Eye (tissue), 1 donor: ENCODE measurements at regions not wholly inside any gene's neighbourhood (a gene's known extent, or its start where the extent isn't known, plus 50 kb on each side); places are given as distances from the start of the nearest gene placed in this dataset.
"Not testable (repeated sequence)": the region's sequence is repeated elsewhere in the genome, so short reads cannot be mapped to it uniquely, and the experiment has no call there.

Source experiments
- DNase-seq: peaks from one replicate; pipeline ENCODE4 v3.0.0-alpha.2; 2015

DNA sequence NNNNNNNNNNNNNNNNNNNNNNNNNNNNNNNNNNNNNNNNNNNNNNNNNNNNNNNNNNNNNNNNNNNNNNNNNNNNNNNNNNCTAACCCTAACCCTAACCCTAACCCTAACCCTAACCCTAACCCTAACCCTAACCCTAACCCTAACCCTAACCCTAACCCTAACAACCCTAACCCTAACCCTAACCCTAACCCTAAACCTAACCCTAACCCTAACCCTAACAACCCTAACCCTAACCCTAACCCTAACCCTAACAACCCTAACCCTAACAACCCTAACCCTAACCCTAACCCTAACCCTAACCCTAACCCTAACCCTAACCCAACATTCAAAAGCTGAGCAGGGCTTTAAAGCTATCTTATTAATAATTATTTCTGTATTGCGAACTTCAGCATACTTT is 182.5 kb upstream of the FAM20C start:
- DNase-seq: not testable (repeated sequence)

DNA sequence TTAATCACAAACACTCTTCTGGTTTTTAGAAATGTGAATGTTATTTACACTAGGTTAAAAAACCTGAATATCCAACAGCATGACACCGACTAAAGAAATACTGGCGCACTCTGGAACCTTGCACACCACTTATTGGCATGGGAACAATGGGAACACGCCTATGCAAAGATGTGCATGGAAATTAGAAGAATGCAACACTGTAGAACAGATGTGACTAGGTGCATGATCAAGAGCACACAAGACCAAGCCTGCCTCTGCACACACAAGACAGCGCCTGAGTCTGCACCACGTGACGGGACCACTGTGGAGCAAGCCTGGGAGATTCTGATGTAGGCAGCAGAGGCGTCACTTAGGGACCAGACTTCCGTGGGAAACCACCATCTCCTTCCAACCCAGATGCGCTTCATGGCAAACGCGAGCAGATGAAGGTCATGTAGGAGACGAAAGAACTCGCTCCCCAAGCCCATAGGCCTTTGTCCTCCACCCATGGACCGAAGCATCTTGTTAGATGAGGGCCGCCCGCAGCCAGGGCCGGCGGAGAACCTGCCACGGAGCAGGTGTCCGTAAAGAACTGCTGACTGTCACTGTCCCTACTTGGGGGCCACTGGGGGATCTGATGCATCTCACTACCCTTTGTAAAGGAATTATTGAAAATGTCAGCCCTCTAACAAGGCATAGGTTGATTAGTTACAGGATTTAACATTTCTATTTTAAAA is 159.6 kb upstream of the FAM20C start:
- not testable (repeated sequence) for DNase-seq

DNA sequence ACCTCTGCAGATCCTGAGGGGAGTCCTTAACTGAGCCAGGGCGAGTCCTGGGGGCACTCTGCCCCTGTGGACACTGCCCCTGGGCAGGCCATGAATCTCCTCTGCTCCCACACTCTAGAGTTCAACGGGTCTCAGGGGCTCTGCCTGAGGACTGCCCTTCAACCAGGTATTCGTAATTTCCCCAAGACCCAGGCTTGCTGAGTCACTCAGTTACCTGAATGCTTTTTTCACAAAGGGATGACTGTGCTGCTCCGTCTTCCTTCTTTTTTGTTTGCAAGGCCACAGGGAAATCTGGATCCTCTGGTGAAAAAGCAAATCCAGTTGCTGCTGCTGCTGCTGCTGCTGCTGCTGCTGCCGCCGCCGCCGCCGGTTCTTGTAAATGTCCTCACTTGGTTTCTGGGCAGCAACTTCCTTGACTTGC is 157.2 kb upstream of the FAM20C start:
- DNase-seq: not testable (repeated sequence)

DNA sequence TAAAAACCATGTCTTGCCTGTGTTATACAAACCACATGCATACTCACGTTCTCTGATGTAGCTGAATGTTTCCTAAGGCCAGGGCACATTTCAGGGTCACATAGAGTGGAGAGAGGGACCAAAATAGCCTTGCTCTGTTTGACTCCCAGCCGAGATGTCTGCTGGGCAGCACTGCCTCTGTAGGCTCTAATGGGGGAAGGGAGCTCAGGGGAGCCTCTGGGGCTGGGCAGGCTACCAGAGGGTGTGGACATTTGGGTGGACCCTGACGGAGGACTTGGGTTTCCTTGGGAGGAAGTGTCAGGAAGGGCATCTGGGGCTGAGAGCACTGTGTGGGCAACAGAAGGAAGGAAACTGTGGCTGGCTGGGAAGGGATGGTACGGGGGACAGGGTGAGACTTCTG is 155.8 kb upstream of the FAM20C start:
- DNase-seq: not testable (repeated sequence)

DNA sequence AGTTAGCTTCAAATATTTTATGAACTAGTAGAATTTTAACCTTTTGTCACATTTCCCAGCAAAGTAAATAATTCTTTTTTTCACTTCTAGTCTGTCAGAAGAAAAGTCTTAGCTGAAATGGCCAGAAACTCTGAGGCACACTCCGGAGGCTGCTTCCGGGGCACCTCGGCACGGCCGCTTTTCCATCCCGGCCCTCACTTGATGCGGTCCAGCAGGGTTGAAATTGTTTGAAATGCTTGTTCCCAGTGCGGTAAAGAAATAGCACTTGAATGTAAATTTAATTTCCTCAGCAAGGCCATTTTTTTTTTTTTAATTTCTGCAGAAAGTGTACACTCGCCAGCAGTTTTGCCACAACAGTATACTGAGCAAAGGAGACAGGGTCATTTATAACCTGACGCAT is 154.7 kb upstream of the FAM20C start:
- DNase-seq: not testable (repeated sequence)

DNA sequence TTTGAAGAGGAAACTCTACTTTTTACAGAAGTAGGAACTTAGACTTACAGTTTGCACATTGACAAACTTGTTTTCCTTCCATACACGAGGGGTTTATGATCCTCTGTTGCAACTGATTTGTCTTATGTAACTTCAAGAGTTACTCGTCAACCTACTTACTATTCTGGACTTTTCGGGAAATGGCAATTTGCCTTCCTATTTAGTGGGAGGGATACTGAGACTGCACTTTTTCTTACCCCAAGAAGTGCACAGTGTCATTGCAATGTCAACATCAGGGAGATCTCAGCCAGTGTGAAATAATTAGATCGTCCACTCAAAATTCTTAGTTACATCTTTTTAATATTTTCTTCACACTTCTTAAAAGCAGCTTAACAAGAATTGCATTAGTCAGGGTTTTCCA is 153.9 kb upstream of the FAM20C start:
- DNase-seq: not testable (repeated sequence)

DNA sequence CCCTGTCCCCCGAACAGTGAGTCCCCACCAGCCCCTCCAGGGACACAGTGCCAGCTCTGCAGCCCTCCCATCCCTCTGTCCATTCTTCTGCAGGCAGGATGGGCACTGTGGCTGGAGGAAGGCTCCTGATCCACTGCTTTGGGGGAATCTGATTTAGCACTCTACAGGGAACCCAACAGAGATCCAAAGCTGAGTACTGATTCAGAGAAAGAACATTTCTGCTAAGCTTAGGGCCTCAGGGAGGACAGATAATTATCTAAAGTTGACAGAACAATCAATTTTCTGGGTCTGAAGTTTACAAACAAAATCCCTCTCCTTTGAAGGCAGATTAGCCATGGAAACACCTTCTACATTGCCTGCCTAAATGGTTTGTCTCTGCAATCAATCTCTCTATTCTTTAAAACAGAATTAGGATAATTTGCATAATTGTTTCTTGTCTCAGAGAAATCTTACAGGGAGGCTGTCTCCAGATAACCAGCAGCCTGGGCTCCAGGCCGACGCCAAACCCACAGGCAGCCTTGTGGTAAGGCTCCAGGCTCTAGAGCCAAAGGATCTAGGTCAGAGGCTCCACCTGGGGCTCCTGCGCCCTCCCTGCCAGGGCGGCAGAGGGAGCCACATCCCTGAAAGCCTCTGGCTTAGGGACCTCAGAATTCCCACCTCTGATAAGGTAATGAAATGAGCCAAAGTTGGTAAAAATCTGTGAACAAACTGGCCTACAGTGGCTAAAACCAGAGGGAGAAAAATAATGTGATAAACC is 152.2 kb upstream of the FAM20C start:
- DNase-seq: not testable (repeated sequence)

DNA sequence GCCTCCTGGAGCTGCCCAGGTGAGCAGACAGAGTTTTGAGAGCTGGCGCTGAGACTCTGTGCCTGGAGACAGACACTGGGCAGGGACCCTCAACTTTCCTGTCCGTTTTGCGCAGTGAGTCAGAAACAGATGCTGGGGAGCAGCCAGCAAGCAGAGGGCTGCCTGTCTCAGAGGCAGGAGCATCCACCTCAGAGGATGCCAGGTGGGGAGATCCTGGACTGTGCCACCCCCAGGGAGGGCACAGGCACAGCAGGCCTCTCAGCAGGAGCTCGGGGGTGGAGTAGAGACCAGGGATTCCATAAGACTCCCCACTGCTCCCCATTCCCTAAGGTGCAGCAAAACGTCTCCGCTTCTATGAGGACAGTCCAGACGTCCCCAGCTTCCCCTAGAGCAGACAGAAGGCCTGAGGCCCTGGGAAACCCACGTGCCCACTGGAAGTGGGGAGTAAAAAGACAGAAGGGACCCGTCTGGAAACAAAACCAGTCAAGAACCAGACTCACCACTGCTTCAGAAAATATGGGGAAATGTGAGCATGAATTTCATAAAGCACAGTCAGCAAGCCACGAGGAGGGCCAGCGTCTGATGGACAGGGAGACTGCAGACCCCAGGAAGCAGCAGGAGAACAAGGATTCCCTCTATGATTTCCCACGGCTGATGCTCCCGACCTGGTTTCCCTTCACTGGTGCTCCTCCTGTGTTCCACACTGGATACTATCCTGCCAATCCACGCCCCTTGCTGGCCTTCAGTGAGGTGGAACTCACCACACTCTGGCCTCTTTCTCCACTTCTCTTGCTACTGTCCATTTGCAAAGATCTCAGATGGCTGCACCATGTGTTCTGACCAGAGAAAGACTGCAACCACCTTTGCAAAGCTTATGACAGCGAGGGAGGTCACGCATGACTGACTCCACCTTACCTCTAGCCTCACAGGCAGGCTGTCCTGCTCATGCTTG is 151.3 kb upstream of the FAM20C start:
- DNase-seq: no peak

DNA sequence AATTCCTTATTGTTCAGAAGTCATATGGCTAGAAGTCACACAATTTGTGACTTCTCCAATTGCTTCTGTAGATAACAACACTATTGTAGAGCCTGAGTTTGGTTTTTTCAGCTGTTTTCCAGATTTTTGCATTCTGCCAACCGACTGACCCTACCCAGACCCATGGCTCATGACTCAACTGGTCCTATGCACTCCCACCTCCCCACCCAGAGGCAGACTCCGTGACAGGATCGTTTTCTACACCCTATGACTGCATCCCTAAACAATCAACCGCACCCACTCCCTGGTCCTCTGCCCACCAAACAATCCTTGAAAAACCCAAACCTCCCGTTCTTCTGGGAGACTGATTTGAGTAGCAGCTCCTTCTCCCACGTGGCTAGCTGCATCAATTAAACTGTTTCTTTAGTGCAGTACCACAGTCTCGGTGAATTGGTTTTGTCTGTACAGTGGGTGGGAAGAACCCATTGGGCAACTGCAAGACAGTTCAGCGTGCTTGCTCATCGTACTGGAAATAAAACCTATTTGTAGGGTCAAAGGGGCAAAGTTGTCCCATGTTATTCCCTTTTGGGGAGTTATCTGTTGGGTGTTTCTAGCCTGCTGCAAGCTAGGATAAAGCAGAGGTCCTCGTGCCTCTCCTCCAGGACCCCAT is 150.3 kb upstream of the FAM20C start:
- no peak for DNase-seq

DNA sequence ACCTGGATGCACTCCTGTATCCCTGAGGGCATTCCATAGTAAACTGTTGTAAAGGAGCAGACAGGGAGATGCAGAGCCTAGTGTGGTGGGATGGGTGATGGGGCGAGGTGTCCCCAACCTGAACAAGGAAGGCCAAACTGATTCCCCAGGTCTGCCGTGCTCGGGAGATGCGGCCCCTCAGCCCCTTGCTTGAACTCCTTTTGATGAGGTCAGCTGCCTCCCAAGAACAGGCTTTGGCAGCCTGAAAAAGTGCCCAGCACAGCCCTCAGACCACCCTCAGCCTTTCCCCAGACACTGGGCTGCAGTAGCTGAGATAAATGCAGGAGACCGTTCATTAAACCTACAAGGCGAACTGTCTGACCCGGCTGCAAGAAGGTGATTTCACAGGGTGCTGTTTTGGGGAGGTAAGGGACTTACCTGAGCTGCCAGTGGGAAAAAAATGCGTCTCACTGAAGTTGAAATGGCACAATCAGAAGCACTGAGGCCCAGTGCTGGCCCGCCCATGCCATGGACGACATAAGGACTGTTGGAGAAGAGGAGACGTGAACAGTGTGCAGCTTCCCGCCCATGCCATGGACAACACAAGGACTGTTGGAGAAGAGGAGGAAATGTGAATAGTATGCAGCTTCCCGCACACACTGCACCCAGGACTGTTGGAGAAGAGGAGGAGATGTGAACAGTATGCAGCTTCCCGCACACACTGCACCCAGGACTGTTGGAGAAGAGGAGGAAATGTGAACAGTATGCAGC is 148.4 kb upstream of the FAM20C start:
- no peak for DNase-seq

DNA sequence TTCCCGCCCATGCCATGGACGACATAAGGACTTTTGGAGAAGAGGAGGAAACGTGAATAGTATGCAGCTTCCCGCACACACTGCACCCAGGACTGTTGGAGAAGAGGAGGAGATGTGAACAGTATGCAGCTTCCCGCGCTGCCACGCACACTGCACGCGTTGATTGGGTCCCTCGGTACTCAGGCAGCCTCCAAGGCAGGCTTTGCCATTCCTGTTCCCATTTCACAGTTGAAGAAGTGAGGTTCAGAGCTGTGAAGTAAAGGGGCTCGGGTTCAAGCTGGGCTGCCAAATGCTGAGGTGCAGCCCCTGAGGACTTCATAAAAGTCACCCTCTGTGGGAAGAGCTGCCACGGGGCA is 147.9 kb upstream of the FAM20C start:
- DNase-seq: no peak

DNA sequence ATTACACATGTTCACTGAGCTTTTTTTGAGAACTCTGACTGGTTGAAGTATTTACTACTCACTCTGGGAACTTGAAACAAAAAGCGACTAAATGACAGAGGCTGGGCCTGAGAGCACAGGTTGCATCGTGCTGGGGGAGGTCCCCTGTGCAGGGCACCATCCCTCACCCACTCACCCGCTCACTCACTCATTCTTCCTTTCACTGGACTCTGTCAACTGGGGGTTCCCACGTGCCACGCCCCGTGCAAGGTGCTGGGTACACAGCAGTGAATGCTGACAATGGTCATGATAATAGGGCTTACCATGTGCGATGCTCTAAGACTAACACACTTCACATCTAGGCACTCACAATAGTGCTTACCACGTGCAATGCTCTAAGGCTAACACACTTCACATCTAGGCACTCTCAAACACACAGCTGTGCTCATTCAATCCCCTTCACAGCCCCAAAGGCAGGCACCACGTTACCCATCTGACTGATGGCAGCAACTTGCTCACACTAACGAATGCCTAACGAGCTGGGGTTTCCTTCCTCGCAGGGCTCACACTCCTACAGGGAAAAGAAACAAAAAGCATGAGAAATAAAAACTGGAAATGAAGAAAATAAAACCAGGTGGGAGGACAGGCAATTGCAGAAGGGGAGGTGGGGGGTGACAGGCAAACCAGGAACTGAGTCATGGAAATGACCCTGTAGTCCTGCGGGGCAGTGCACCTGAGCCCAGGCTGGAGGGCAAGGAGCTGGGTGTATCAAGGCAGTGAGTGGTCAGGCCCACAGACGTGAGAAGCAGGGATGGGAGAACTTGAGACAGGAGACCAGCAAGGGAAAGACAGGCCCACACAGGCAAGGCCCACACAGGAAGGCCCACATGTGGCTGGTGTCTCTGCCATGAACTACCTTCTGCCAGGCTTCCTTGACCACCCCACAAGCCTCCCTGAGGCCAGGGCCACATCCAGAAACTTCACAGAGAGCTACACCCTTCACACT is 147.0 kb upstream of the FAM20C start:
- no peak for DNase-seq

DNA sequence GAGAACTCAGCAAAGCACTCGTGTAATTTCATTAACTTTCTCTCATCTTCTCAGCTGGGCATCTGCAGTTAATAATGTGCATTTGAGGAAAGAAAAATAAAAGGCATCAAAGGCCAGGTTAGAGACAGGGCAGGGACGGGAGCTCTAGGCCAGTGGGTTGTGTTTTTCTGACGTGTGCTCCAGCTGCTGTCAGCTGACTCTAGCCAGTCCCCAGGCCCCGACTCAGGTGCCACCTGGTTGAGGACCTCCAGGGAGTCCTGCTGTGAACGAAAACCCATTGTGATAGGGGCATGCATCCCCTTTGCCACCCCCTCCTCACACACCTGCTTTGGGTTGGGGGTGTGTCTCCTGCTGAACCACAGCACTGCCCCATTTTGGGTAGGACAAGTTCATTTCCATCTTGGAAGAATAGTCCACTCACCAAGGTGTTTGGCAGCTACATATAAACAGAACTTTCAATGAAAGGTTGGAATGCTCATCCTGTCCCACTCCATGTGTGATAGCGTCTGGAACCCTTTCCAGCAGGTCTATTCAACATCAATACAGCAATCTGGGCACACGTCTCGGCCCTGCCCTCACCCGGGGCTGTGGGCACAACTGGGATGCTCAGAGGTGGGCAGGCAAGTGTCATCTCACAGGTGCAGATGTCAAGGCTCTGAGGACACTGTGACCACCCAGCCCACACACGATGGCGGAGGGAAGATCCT is 146.1 kb upstream of the FAM20C start:
- DNase-seq: no peak

DNA sequence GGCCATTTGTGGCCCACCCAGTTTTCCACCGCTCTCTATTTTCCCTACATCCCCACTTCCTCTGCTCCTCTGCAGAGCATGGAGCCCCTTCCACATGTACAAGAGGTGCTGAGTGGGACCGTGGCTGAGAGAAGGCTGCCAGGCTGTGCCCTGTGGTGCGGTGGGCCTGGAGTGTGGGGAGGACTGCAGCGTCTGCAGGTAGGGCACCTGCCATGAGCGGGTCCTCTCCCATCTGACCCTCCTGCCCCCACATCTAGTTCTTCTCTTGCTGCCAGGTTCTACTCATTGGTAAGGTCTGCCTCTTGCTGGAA is 145.6 kb upstream of the FAM20C start:
- no peak for DNase-seq

DNA sequence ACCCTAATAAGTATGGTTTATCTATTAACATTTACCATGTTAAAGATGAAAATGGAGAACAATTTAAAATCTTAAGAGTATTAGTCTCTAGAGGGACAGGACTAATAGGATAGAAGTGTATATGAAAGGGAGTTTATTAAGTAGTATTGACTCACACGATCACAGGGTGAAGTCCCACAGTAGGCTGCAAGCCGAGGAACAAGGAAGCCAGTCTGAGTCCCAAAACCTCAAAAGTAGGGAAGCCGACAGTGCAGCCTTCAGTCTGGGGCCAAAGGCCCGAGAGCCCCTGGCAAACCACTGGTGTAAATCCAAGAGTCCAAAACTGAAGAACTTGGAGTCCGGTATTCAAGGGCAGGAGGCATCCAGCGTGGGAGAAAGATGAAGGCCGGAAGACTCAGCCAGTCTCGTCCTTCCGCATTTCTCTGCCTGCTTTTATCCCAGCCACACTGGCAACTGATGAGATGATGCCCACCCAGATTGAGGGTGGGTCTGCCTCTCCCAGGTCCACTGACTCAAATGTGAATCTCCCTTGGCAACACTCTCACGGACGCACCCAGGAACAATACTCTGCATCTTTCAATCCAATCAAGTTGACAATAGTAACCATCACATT is 140.8 kb upstream of the FAM20C start:
- no peak for DNase-seq

DNA sequence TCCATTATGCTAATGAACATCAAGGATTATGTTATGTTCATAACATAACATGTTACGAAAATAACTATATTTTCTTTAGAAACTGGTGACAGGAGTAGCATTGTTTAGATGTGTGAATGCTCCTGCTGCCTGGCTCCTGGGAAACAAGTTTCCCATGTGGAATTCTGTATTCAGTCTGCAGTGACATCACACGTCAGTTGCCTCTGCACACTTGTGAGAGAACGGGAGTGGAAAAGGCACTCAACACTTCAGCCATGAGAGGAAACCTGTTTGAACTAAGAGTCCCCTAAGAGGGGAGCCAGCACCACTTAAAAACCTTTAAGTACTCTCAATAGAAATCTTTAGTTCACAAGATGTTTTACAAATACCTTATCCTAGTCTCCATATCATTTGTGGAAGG is 140.3 kb upstream of the FAM20C start:
- no peak for DNase-seq

DNA sequence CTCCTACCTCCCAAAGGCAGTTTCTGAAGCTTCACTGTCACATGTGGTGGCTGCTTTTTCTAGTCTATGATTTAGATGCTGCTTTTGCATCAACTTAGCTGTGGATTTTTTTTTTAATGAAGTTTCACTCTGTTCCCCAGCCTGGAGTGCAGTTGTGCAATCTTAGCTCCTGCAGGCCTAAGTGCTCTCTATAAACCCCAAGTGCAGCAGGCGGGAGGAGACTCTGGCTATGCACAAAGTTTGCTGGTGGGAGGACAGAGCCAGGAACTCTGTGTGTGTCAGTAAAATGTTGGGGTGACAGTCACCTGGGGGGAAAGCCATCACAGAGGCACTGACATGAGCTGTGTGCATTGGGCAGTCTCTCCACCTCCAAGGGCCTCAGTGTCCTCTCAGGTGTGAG is 138.8 kb upstream of the FAM20C start:
- DNase-seq: no peak

DNA sequence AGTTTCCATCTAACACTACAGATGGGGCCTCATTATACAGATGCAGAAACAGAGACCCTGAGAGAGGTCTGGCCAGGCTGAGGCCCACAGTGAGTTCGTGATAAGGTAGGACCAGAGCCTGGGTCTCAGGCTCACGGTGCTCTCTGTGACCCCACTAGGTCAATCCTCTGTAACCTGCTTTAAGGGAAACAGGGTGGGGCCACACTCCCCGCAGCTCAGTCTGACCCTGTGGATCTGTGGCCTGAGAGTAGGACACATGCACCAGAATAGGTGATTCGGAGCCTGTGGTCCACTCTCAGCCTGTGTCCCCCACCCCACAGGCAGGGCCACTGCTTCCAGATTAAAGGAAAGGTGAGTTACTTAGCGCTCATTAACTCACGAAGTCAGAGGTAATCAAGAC is 137.8 kb upstream of the FAM20C start:
- no peak for DNase-seq

DNA sequence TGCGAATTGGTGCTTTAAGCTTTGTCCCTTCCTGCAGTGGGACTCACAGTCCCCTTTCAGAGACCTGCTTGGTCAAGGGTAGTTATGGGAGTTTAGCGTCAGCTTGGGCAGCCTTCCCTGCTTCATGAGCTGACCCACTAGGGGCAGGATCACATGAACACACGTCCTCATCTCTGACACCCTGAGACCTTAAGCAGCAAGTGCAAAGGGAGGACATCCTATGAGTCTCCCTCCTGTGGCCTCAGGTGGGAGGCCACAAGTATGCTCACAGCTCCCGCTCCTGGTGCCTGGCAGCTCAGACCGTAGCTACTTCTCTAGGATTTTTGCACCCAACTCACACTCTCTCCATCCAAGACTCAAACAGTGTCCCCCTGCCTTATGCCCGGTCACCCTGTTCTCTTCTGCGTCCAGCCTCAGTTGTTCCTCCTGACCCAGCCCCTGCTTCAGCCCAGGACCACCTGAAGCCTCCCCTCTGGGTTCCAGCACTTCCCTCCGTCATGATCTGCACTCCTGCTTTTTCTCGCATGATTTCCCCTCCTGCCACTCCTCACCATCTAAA is 136.6 kb upstream of the FAM20C start:
- DNase-seq: no peak
